K562 (cell line): ENCODE measurements at regions not wholly inside any gene's neighbourhood (a gene's known extent, or its start where the extent isn't known, plus 50 kb on each side); places are given as distances from the start of the nearest gene placed in this dataset.

ENCODE experiments used
- ATAC-seq: fragments of 200-7000 bp; cut with Tn5 transposase; 3 replicates; pipeline ENCODE4 v1.9.1; 2020; ENCODE audit warnings: moderate library complexity
- BruUV-seq: library from RNA; stranded (reverse); fragments of 400-500 nt; replicated peaks from 2 replicates; lab custom pipeline; 2021; lab: Mats Ljungman, UMichigan
- CTCF ChIA-PET: fragments of 300-600 bp; formaldehyde crosslinking; extraction: SDS; loops from one replicate; lab custom pipeline; 2021; ENCODE audit warnings: low intra/inter-chr PET ratio; lab: Yijun Ruan, JAX
- POLR2A ChIA-PET: fragments of 300-600, 350-650 bp; sonication (Branson Sonifier 250); formaldehyde crosslinking; extraction: SDS; loops from one replicate; lab custom pipeline; 2021; ENCODE audit warnings: antibody characterized with exemption, inconsistent platforms; lab: Yijun Ruan, JAX
- DNase-seq, 4 experiments: peaks; one replicate each; pipeline versions ENCODE4 v3.0.0 to v3.0.0-alpha.2; 2011 to 2018; ENCODE audit warnings: low spot score in 3 of 4, mixed read lengths in 3 of 4; ENCODE audit errors: extremely low read depth in 1 of 4
- FAIRE-seq: peaks from 2 replicates; lab custom pipeline; 2011; peaks lifted over from hg19 to GRCh38; lab: Jason Lieb, UNC
- H2AFZ ChIP-seq: 2 replicates; pipeline ENCODE4 v1.6.0; 2011; ENCODE audit warnings: low read depth, low read length, control low read depth, inconsistent platforms
- H3K27ac ChIP-seq: fragments of 200-600 bp; 3 replicates; pipeline ENCODE4 v1.8.0; 2011; ENCODE audit warnings: low read depth, mild to moderate bottlenecking, control low read depth, inconsistent platforms, low read length, moderate library complexity, mixed read lengths; ENCODE audit errors: extremely low read depth
- H3K27me3 ChIP-seq, 2 experiments: fragments of 300-600 bp in 1 of 2; 2 replicates in 1 of 2; 3 replicates in 1 of 2; pipeline versions ENCODE4 v1.6.0 to v1.8.0; 2011; ENCODE audit warnings: inconsistent platforms in 2 of 2, low read length in 2 of 2, mild to moderate bottlenecking in 1 of 2, mixed read lengths in 1 of 2, moderate library complexity in 1 of 2; ENCODE audit not compliant: control insufficient read depth in 2 of 2, insufficient read depth in 2 of 2
- H3K36me3 ChIP-seq: fragments of 300-600 bp; 3 replicates; pipeline ENCODE4 v1.8.0; 2011; ENCODE audit warnings: mild to moderate bottlenecking, low read length, inconsistent platforms; ENCODE audit not compliant: control insufficient read depth, insufficient read depth
- H3K4me1 ChIP-seq, 2 experiments: fragments of 200-600 bp in 1 of 2; replicated peaks in 1 of 2; 2 replicates in 1 of 2; 3 replicates in 1 of 2; pipeline versions ENCODE4 v1.5.1 to v1.8.0; 2011; ENCODE audit warnings: inconsistent platforms in 2 of 2, low read length in 2 of 2, mild to moderate bottlenecking in 1 of 2, mixed read lengths in 1 of 2, moderate library complexity in 1 of 2; ENCODE audit not compliant: control insufficient read depth in 2 of 2, insufficient read depth in 2 of 2
- H3K4me2 ChIP-seq: 2 replicates; pipeline ENCODE4 v1.6.1; 2011; ENCODE audit warnings: low read length, control low read depth, inconsistent platforms, mixed read lengths; ENCODE audit not compliant: insufficient read depth
- H3K4me3 ChIP-seq: fragments of 200-600 bp; sonication (generic), shearing (Covaris generic); 2 replicates; pipeline ENCODE4 v1.5.1; 2016; ENCODE audit warnings: control low read depth, inconsistent platforms
- H3K79me2 ChIP-seq: fragments of 200-600 bp; 3 replicates; pipeline ENCODE4 v1.8.0; 2011; ENCODE audit warnings: low read length, inconsistent platforms; ENCODE audit not compliant: control insufficient read depth, insufficient read depth
- H3K9ac ChIP-seq, 2 experiments: 2 replicates each; pipeline versions ENCODE4 v1.6.0 to v1.6.1; 2011; ENCODE audit warnings: low read depth in 2 of 2, low read length in 2 of 2, control low read depth in 1 of 2, inconsistent platforms in 1 of 2, mild to moderate bottlenecking in 1 of 2, mixed read lengths in 1 of 2; ENCODE audit not compliant: insufficient read depth in 1 of 2
- H3K9me1 ChIP-seq: one replicate; pipeline ENCODE4 v1.6.0; 2011; ENCODE audit warnings: inconsistent platforms, mild to moderate bottlenecking, low read length, moderate library complexity; ENCODE audit not compliant: control insufficient read depth, insufficient read depth
- H3K9me3 ChIP-seq: replicated peaks from 2 replicates; pipeline ENCODE4 v1.5.1; 2011; ENCODE audit warnings: low read depth, low read length, inconsistent platforms; ENCODE audit not compliant: control insufficient read depth, insufficient read depth
- H4K20me1 ChIP-seq: replicated peaks from 2 replicates; pipeline ENCODE4 v1.6.1; 2011; ENCODE audit warnings: low read length, inconsistent platforms, mixed read lengths; ENCODE audit not compliant: control insufficient read depth, insufficient read depth
- ARID4B ChIP-seq: sonication (generic); formaldehyde crosslinking; IDR thresholded peaks from 2 replicates; pipeline ENCODE4 v1.8.0; 2022; ENCODE audit warnings: mild to moderate bottlenecking, missing genetic modification reagents
- HINFP ChIP-seq: fragments of 450-650 bp; conservative IDR thresholded peaks from 2 replicates; pipeline ENCODE4 v1.6.1; 2016; ENCODE audit warnings: missing genetic modification characterization, low read depth, mild to moderate bottlenecking, control low read depth, missing compliant biosample characterization
- POLR2AphosphoS2 ChIP-seq: IDR thresholded peaks from 2 replicates; pipeline ENCODE4 v1.6.1; 2012; ENCODE audit warnings: low read length, improper control_type of control experiment
- RREB1 ChIP-seq: fragments of 250-450 bp; sonication (Bioruptor Pico); IDR thresholded peaks from 2 replicates; pipeline ENCODE4 v1.4.0; 2020
- THRAP3 ChIP-seq: fragments of 450-650 bp; IDR thresholded peaks from 2 replicates; pipeline ENCODE4 v1.6.1; 2016; ENCODE audit warnings: mild to moderate bottlenecking, inconsistent platforms, borderline replicate concordance
- ZBTB7A ChIP-seq: IDR thresholded peaks from 2 replicates; pipeline ENCODE4 v1.6.1; 2011; ENCODE audit warnings: low read depth, mild to moderate bottlenecking, low read length, moderate library complexity, borderline replicate concordance; ENCODE audit not compliant: control insufficient read depth
- ZNF121 ChIP-seq: sonication (generic); formaldehyde crosslinking; conservative IDR thresholded peaks from 2 replicates; pipeline ENCODE4 v1.8.0; 2022; ENCODE audit warnings: missing genetic modification reagents
- ZNF354B ChIP-seq: fragments of 250-450 bp; sonication (Bioruptor Pico); IDR thresholded peaks from 2 replicates; pipeline ENCODE4 v1.4.0; 2020
- ZNF445 ChIP-seq: fragments of 250-450 bp; sonication (Bioruptor Pico); IDR thresholded peaks from 2 replicates; pipeline ENCODE4 v1.4.0; 2020; ENCODE audit warnings: low read depth, mild to moderate bottlenecking, moderate library complexity
- ZNF507 ChIP-seq: conservative IDR thresholded peaks from 2 replicates; pipeline ENCODE4 v1.6.1; 2017; ENCODE audit warnings: missing genetic modification characterization, missing compliant biosample characterization
- ZNF695 ChIP-seq: fragments of 450-650 bp; formaldehyde crosslinking; IDR thresholded peaks from 2 replicates; pipeline ENCODE4 v1.4.0; 2020; ENCODE audit warnings: mild to moderate bottlenecking, moderate library complexity
- WGBS: fragments of 100-300 bp; shearing (Covaris generic); methylation state at CpG from one replicate; pipeline ENCODE4 v1.1.6; 2016; ENCODE audit warnings: low coverage, mixed read lengths; ENCODE audit not compliant: insufficient coverage; ENCODE audit errors: missing lambda C conversion rate; 5-methylcytosine and 5-hydroxymethylcytosine counted together
- in situ Hi-C: fragments of 300-500 bp; cut with MboI; formaldehyde crosslinking; loops from 4 replicates; pipeline ENCODE4 v1.15.0; 2018; ENCODE audit warnings: inconsistent platforms, mixed read lengths
- intact Hi-C: fragments of 100-400 bp; cut with micrococcal nuclease; formaldehyde crosslinking; loops from 2 replicates; pipeline ENCODE4 v1.14.2; 2022

DNA sequence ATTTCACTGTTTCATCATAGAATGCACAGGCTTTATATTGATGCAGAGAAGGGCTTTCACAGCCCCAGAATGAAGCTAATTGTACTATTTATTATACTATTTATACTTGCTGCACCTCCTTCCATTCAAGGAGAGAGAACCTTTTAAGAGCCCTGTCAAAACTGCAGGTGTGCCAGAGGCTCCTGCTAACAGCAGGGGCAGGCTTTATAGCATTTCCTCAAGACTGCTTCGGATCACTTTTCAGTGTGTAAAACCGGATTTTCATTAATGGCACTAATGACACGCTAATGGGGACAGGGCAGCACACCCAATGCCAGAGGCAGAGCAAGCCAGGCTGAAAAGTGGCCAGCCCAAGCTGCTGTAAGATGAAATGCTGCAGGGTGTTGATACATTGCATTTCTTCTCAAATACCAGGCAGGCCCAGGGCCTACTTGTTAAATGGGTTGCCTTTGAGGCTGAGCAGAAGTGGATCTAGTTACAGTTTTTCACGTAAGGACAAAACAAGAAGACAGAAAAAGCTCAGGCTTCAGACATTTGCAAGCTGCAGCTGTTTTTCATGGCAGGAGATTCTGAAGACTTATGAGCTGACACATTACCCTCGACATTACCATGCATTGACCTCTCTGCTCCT is 487.7 kb upstream of the BTBD3 start:
- POLR2A ChIA-PET = no interaction called here
- H2AFZ ChIP-seq = no peak overlapping the region
- no peak for ATAC-seq
- no peak overlapping the region for H3K27ac ChIP-seq
- no peaks in the 10 kb centered on the region for H3K9me3 ChIP-seq
- H3K4me2 ChIP-seq = no peak overlapping the region
- no peak overlapping the region for H3K4me3 ChIP-seq
- 0% methylated on average over 3 of the region's 5 CpGs for WGBS
- BruUV-seq = no TSS peak
- intact Hi-C loops (no loop called here), in situ Hi-C loops (no loop called here)
- H4K20me1 ChIP-seq = no peaks in the 10 kb centered on the region
- H3K79me2 ChIP-seq = no peaks in the 10 kb centered on the region
- FAIRE-seq = no peak
- H3K4me1 ChIP-seq = no peaks in the 10 kb centered on the region
- DNase-seq = no peak
- CTCF ChIA-PET = no interaction called here
- H3K9me1 ChIP-seq = no peaks in the 10 kb centered on the region
- H3K27me3 ChIP-seq = no peaks in the 10 kb centered on the region
- no peak overlapping the region for H3K9ac ChIP-seq
- no peaks in the 10 kb centered on the region for H3K36me3 ChIP-seq
- TF ChIP-seq ZNF507 (no peak), THRAP3 (no peak), ZNF121 (CRISPR knock-in tag) (no peak), HINFP (no peak), ZNF695 (CRISPR knock-in tag) (no peak), ZNF445 (CRISPR knock-in tag) (no peak), ARID4B (CRISPR knock-in tag) (no peak), RREB1 (CRISPR knock-in tag) (no peak), ZNF354B (no peak), POLR2AphosphoS2 (no peak), ZBTB7A (no peak)
